ENCODE measurements at regions not wholly inside any gene's neighbourhood (a gene's known extent, or its start where the extent isn't known, plus 50 kb on each side); places are given as distances from the start of the nearest gene placed in this dataset.

GRCh38 chr12:19025582-19025981, 104.0 kb upstream of the PLEKHA5 start (continued):
- TF ChIP-seq CHD7 (IDR thresholded peaks at IDR 0.05; ENCODE audit: insufficient replicate concordance, low read length) (no peak), TEAD4 (IDR thresholded peaks at IDR 0.05; ENCODE audit: low read depth, low read length) (no peak), CEBPB (IDR thresholded peaks at IDR 0.05; ENCODE audit: low read depth, low read length) (no peak), SAP30 (IDR thresholded peaks at IDR 0.05; ENCODE audit: insufficient read depth, insufficient replicate concordance, low read length) (no peak), NRF1 (IDR thresholded peaks at IDR 0.05; ENCODE audit: low read depth, low read length) (no peak), CBX5 (IDR thresholded peaks at IDR 0.05; ENCODE audit: low read depth, low read length) (no peak), SP4 (IDR thresholded peaks at IDR 0.05; ENCODE audit: low read length) (no peak), CBX8 (IDR thresholded peaks at IDR 0.05; ENCODE audit: borderline replicate concordance, low read depth, low read length) (no peak), SIRT6 (IDR thresholded peaks at IDR 0.05; ENCODE audit: low read length) (no peak)

Data from H1 (cell line).